ENCODE measurements at regions not wholly inside any gene's neighbourhood (a gene's known extent, or its start where the extent isn't known, plus 50 kb on each side); places are given as distances from the start of the nearest gene placed in this dataset.

- H3K27me3 ChIP-seq, result no peaks in the 10 kb centered on the region
- no peaks in the 10 kb centered on the region for H3K4me1 ChIP-seq
- H3K27ac ChIP-seq, result no peak overlapping the region
- H3K36me3 ChIP-seq, result no peaks in the 10 kb centered on the region
- intact Hi-C loops (cut with DNase I; ENCODE audit: low total_unique reads), result no loop called here
- no peak for TF ChIP-seq CTCF (IDR thresholded peaks at IDR 0.05)
- TF ChIP-seq POLR2A (IDR thresholded peaks at IDR 0.05), result no peak
- no peaks in the 10 kb centered on the region for H3K9me3 ChIP-seq
- no peak for DNase-seq
- H3K4me3 ChIP-seq, result no peak overlapping the region
Measured at GRCh38 chrX:110432091-110432905, 73.7 kb downstream of the RTL9 start.

GRCh38 chrX:110432906-110433215, 74.2 kb downstream of the RTL9 start:
- Histone ChIP-seq H3K9me3 (no peaks in the 10 kb centered on the region), H3K36me3 (no peaks in the 10 kb centered on the region), H3K27me3 (no peaks in the 10 kb centered on the region), H3K4me1 (no peaks in the 10 kb centered on the region), H3K27ac (no peak overlapping the region), H3K4me3 (no peak overlapping the region)
- DNase-seq, result no peak
- intact Hi-C loops (cut with DNase I; ENCODE audit: low total_unique reads), result no loop called here
- TF ChIP-seq POLR2A (IDR thresholded peaks at IDR 0.05) (no peak), CTCF (IDR thresholded peaks at IDR 0.05) (no peak)

GRCh38 chrX:110435196-110435595, 76.5 kb downstream of the RTL9 start:
- Histone ChIP-seq H3K27me3 (no peaks in the 10 kb centered on the region), H3K4me3 (no peak overlapping the region), H3K36me3 (no peaks in the 10 kb centered on the region), H3K4me1 (no peaks in the 10 kb centered on the region), H3K9me3 (no peaks in the 10 kb centered on the region), H3K27ac (no peak overlapping the region)
- no peak for DNase-seq
- TF ChIP-seq POLR2A (IDR thresholded peaks at IDR 0.05), result no peak
- TF ChIP-seq CTCF (IDR thresholded peaks at IDR 0.05), result no peak
- intact Hi-C loops (cut with DNase I; ENCODE audit: low total_unique reads), result no loop called here

- Histone ChIP-seq H3K27me3 (no peaks in the 10 kb centered on the region), H3K9me3 (no peaks in the 10 kb centered on the region), H3K4me3 (no peak overlapping the region), H3K36me3 (no peaks in the 10 kb centered on the region), H3K4me1 (no peaks in the 10 kb centered on the region), H3K27ac (no peak overlapping the region)
- TF ChIP-seq CTCF (IDR thresholded peaks at IDR 0.05) (no peak), POLR2A (IDR thresholded peaks at IDR 0.05) (no peak)
- intact Hi-C loops (cut with DNase I; ENCODE audit: low total_unique reads), result no loop called here
- no peak for DNase-seq
Measured at GRCh38 chrX:110436523-110436922, 77.9 kb downstream of the RTL9 start.

- H3K27ac ChIP-seq, result no peak overlapping the region
- no peak for TF ChIP-seq CTCF (IDR thresholded peaks at IDR 0.05)
- no peak for TF ChIP-seq POLR2A (IDR thresholded peaks at IDR 0.05)
- H3K36me3 ChIP-seq, result no peaks in the 10 kb centered on the region
- DNase-seq, result no peak
- H3K27me3 ChIP-seq, result no peaks in the 10 kb centered on the region
- H3K9me3 ChIP-seq, result no peaks in the 10 kb centered on the region
- intact Hi-C loops (cut with DNase I; ENCODE audit: low total_unique reads), result no loop called here
- H3K4me3 ChIP-seq, result no peak overlapping the region
- H3K4me1 ChIP-seq, result no peaks in the 10 kb centered on the region
Measured at GRCh38 chrX:110437686-110438085, 79.0 kb downstream of the RTL9 start.

Data from uterus (tissue), 3 donors.